Effector memory CD4-positive, alpha-beta T cell (primary cell): ENCODE measurements at regions not wholly inside any gene's neighbourhood (a gene's known extent, or its start where the extent isn't known, plus 50 kb on each side); places are given as distances from the start of the nearest gene placed in this dataset.
"Not testable (repeated sequence)": the region's sequence is repeated elsewhere in the genome, so short reads cannot be mapped to it uniquely, and the experiment has no call there.

ENCODE experiments used
- DNase-seq, 3 donors: peaks; one replicate each; pipeline ENCODE4 v3.0.0-alpha.2; 2020
- H3K27ac ChIP-seq: 2 replicates; pipeline ENCODE4 v1.7.0; 2013; ENCODE audit warnings: mild to moderate bottlenecking, low read length, moderate library complexity; ENCODE audit not compliant: insufficient read depth, poor library complexity, severe bottlenecking
- H3K27me3 ChIP-seq: replicated peaks from 2 replicates; pipeline ENCODE4 v1.7.0; 2013; ENCODE audit warnings: mild to moderate bottlenecking, low read length; ENCODE audit not compliant: insufficient read depth, control insufficient read depth, poor library complexity, severe bottlenecking
- H3K36me3 ChIP-seq: 2 replicates; pipeline ENCODE4 v1.7.0; 2013; ENCODE audit warnings: mild to moderate bottlenecking, low read length, moderate library complexity; ENCODE audit not compliant: control insufficient read depth, insufficient read depth
- H3K4me1 ChIP-seq: 2 replicates; pipeline ENCODE4 v1.7.0; 2013; ENCODE audit warnings: low read length, mild to moderate bottlenecking; ENCODE audit not compliant: control insufficient read depth, insufficient read depth, poor library complexity, severe bottlenecking
- H3K4me3 ChIP-seq: 2 replicates; pipeline ENCODE4 v1.7.0; 2013; ENCODE audit warnings: low read length, low read depth, mild to moderate bottlenecking; ENCODE audit not compliant: insufficient read depth, poor library complexity, severe bottlenecking
- H3K9me3 ChIP-seq: 2 replicates; pipeline ENCODE4 v1.7.0; 2013; ENCODE audit warnings: mild to moderate bottlenecking, low read length, moderate library complexity; ENCODE audit not compliant: control insufficient read depth

DNA sequence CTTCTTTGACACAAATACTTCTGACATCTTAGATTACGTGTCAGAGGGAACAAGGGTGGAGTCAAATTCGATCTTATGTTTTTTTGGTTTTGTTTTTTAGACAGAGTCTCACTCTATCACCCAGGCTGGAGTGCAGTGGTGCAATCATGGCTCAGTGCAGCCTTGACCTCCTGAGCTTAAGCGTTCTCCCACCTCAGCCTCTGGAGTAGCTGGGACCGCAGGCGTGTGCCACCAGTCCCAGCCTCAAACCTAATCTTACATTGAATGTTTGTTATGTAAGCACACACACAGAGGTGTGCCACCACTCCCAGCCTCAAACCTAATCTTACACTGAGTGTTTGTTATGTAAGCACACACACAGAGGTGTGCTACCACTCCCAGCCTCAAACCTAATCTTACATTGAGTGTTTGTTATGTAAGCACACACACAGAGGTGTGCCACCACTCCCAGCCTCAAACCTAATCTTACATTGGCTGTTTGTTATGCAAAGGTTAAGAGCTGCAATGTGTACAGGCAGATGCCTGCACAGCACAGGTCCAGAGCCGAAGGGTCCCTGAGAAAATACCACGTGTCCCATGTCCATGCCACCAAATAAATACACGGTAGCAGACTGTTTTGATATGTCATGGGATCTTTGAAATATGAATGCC lies 118.0 kb downstream of the ATP6V0E2 start:
- not testable (repeated sequence) for H3K27me3 ChIP-seq, H3K36me3 ChIP-seq, DNase-seq

DNA sequence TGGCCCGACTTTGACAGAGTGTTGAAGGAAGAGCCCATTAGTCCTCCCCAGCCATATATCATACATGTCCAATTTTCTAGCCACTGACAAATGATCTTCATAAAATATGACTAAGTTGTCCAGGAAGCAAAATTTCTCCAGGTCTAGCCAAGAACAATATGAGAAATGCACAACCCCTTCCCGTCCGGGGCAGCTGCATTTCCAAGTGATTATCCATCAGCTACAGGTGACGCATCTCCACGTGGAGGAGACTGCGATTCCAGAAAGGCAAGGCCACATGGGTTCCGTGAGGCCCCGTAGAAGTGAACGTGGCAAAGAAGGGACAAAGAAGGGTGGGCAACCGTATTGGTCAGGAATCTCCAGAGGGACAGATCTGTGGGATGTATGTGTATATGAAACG lies 118.6 kb downstream of the ATP6V0E2 start:
- not testable (repeated sequence) for DNase-seq, H3K36me3 ChIP-seq, H3K4me3 ChIP-seq, H3K27me3 ChIP-seq, H3K9me3 ChIP-seq, H3K4me1 ChIP-seq, H3K27ac ChIP-seq

More for the DNA sequence above, 118.0 kb downstream of the ATP6V0E2 start:
- not testable (repeated sequence) for H3K4me3 ChIP-seq, H3K27ac ChIP-seq, H3K4me1 ChIP-seq, H3K9me3 ChIP-seq

DNA sequence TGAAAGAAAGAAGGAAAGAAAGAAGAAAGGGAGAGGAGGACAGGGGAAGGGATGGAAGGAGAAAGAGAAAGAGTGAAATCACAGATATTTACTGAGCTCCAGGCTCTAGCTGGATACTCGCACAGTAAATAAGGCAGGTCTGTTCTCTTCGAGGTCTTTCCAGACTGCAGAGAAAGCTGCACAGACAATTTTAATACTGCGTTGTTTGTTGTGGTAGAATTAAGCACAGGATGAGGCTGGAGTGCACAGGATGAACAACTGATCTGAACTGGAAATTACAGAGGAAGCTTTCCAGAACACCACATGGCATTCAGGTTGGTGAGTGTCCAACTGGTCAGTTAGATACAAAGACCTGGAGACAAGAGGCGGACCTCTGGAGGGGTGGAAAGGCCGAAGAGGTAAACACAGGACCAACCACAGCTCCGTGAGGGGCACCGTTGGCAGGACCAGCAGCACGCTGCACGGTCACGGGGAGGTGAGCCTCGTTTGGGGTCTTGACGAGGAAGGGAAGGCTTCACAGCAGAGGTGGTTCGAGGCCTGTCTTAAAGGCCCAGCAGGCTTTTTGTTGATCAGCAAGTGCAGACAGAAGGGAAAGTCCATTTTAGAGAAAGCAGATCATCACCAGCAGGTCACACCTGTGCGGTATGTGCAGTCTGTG lies 121.7 kb downstream of the ATP6V0E2 start:
- H3K36me3 ChIP-seq, H3K27me3 ChIP-seq, H3K4me3 ChIP-seq, H3K4me1 ChIP-seq, H3K9me3 ChIP-seq, DNase-seq, H3K27ac ChIP-seq: not testable (repeated sequence)

DNA sequence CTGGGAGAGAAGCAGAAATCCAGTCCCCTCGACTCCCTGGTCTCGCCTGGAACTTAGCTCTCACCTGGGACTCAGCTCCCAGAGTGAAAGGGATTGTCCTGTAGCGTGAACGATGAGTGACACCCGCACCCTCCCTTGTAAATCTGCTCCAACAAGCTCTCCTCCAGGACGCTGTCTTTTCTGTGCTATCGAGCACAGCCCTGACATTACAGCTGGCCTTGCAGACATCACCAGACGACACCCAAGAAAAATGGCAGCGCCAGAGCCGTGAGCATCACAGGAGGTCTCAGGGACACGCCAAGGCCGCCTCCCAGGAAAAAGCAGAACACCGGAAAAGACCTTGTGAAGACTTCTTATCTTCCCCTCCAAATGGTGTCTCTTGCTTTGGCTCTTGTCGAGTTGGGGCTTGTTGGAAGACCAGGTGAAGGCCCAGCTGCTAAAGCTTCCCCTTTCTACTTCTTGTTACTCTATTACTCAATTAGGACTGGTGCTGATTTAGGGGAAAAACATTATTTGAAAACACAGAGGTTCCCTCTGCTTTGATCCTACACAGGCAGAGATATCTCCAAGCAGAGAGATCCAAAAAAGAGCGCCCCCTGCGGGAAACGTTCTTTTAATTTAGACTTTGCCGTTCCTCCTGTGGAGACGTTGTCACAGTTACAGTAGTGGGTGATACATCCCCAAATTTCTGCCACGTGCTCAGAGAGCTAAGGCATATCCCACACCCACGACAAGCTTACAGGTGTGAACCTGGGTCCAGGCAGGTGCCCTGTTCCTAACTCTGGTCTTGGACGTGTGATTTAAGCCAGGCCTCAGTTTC lies 127.2 kb downstream of the ATP6V0E2 start:
- H3K36me3 ChIP-seq, DNase-seq, H3K9me3 ChIP-seq, H3K4me1 ChIP-seq, H3K4me3 ChIP-seq, H3K27ac ChIP-seq, H3K27me3 ChIP-seq: not testable (repeated sequence)

DNA sequence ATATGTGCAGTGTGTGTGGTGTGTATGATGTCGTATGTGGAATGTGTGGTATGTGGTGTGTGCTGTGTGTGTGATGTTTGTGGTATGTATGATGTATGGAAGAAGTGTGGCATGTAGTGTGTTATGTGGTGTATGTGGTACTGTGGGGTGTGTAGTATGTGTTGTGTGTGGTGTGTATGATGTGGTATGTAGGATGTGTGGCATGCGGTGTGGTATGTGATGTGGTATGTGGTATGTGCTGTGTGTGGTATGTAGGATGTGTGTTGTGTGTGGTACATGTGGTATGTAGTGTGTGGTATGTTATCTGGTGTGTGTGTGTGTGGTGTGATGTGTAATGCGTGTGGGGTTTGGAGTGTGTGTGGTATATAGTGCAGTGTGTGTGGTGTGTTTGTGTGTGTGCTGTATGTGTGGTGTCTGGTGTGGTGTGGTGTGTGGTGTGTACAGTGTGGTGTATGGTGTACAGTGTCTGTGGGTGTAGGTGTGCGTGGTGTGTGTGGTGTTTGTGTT lies 129.6 kb downstream of the ATP6V0E2 start:
- Histone ChIP-seq H3K4me1 (no peaks in the 10 kb centered on the region), H3K27me3 (no peaks in the 10 kb centered on the region), H3K36me3 (no peaks in the 10 kb centered on the region), H3K27ac (no peak overlapping the region), H3K9me3 (no peaks in the 10 kb centered on the region), H3K4me3 (no peak overlapping the region)
- no peak for DNase-seq

DNA sequence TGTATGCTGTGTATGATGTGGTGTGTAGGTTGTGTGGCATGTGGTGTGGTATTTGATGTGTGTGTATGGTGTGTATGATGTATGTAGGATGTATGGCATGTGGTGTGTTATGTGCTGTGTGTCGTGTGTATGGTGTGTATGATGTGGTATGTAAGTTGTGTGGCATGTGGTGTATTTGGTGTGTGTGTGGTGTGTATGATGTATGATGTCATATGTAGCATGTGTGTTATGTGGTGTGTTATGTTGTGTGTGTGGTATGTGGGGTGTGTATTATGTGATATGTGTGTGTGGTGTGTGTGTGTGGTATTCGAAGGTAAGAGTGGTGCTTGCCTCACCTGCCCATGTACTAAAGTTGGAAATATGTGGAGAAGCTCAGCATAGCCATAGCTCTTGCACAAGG lies 130.2 kb downstream of the ATP6V0E2 start:
- not testable (repeated sequence) for H3K4me1 ChIP-seq, H3K4me3 ChIP-seq, H3K36me3 ChIP-seq, H3K27ac ChIP-seq, DNase-seq, H3K27me3 ChIP-seq, H3K9me3 ChIP-seq

- not testable (repeated sequence) for H3K36me3 ChIP-seq, H3K4me3 ChIP-seq, H3K27ac ChIP-seq, H3K27me3 ChIP-seq, H3K4me1 ChIP-seq, H3K9me3 ChIP-seq, DNase-seq
These were observed 131.1 kb downstream of the ATP6V0E2 start for GRCh38 chr7:150004843-150005242.

GRCh38 chr7:150009620-150010303 lies 136.0 kb downstream of the ATP6V0E2 start:
- H3K27me3 ChIP-seq, H3K9me3 ChIP-seq, H3K4me1 ChIP-seq, H3K36me3 ChIP-seq, H3K27ac ChIP-seq, H3K4me3 ChIP-seq, DNase-seq: not testable (repeated sequence)

GRCh38 chr7:150016651-150017189 lies 143.0 kb downstream of the ATP6V0E2 start:
- not testable (repeated sequence) for H3K9me3 ChIP-seq, H3K4me1 ChIP-seq, H3K27ac ChIP-seq, H3K27me3 ChIP-seq, DNase-seq, H3K4me3 ChIP-seq, H3K36me3 ChIP-seq
